Coronary artery (tissue), 2 donors: ENCODE measurements at regions not wholly inside any gene's neighbourhood (a gene's known extent, or its start where the extent isn't known, plus 50 kb on each side); places are given as distances from the start of the nearest gene placed in this dataset.
"Not testable (repeated sequence)": the region's sequence is repeated elsewhere in the genome, so short reads cannot be mapped to it uniquely, and the experiment has no call there.

Source experiments
- DNase-seq: peaks from one replicate; pipeline ENCODE4 v3.0.0-alpha.2; 2017; ENCODE audit warnings: low spot score
- H3K27ac ChIP-seq, 2 donors: fragments of 200-600 bp; sonication (generic); one replicate each; pipeline ENCODE4 v1.5.1; 2016 to 2019
- H3K4me3 ChIP-seq: fragments of 200-600 bp; sonication (generic); 2 replicates; pipeline ENCODE4 v1.5.1; 2016; ENCODE audit warnings: mild to moderate bottlenecking, moderate library complexity
- TF ChIP-seq, protein P1 (sequence below): fragments of 200-600 bp; sonication (generic); IDR thresholded peaks from one replicate; pipeline ENCODE4 v1.5.1; 2019; ENCODE audit warnings: antibody characterized with exemption

- TF ChIP-seq, protein P1, sequence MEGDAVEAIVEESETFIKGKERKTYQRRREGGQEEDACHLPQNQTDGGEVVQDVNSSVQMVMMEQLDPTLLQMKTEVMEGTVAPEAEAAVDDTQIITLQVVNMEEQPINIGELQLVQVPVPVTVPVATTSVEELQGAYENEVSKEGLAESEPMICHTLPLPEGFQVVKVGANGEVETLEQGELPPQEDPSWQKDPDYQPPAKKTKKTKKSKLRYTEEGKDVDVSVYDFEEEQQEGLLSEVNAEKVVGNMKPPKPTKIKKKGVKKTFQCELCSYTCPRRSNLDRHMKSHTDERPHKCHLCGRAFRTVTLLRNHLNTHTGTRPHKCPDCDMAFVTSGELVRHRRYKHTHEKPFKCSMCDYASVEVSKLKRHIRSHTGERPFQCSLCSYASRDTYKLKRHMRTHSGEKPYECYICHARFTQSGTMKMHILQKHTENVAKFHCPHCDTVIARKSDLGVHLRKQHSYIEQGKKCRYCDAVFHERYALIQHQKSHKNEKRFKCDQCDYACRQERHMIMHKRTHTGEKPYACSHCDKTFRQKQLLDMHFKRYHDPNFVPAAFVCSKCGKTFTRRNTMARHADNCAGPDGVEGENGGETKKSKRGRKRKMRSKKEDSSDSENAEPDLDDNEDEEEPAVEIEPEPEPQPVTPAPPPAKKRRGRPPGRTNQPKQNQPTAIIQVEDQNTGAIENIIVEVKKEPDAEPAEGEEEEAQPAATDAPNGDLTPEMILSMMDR, result no peak
- DNase-seq, result no peak
- no peak overlapping the region for H3K4me3 ChIP-seq
- no peak overlapping the region for H3K27ac ChIP-seq
These were observed 361.6 kb downstream of the FAM72C start for GRCh38 chr1:143610196-143610595.

- DNase-seq, result no peak
- Histone ChIP-seq H3K27ac (no peak overlapping the region), H3K4me3 (no peak overlapping the region)
- TF ChIP-seq, protein P1, result no peak
These were observed 366.9 kb downstream of the FAM72C start for GRCh38 chr1:143604887-143605286.

GRCh38 chr1:143584508-143584907, 387.3 kb downstream of the FAM72C start:
- Histone ChIP-seq H3K27ac (no peak overlapping the region), H3K4me3 (no peak overlapping the region)
- TF ChIP-seq, protein P1, result no peak
- no peak for DNase-seq

- no peak overlapping the region for H3K4me3 ChIP-seq
- no peak overlapping the region for H3K27ac ChIP-seq
- no peak for DNase-seq
- TF ChIP-seq, protein P1, result no peak
These were observed 396.8 kb downstream of the FAM72C start for GRCh38 chr1:143574891-143575520.

DNA sequence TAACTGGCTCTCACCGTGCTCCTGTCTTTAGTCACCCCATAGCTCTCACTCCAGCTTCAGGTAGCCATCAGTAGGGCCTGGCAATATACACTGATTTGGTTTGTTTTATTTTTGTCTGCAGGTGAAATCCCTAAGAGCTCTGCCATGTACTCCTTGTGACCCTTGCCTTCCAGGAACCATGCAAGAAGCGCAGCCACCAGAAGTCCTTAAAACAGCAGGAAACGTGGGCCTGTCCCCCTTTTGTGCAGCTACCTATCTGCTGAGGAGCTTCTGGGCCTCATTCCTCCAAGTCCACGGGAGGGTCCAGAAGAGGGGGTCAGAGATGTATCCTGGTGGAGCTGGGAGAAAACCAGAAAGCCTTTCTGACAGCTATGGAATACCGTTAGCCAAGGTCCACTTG, 399.1 kb downstream of the FAM72C start:
- not testable (repeated sequence) for H3K27ac ChIP-seq, H3K4me3 ChIP-seq, DNase-seq

GRCh38 chr1:143563761-143564160, 408.0 kb downstream of the FAM72C start:
- not testable (repeated sequence) for DNase-seq, H3K27ac ChIP-seq, H3K4me3 ChIP-seq

DNA sequence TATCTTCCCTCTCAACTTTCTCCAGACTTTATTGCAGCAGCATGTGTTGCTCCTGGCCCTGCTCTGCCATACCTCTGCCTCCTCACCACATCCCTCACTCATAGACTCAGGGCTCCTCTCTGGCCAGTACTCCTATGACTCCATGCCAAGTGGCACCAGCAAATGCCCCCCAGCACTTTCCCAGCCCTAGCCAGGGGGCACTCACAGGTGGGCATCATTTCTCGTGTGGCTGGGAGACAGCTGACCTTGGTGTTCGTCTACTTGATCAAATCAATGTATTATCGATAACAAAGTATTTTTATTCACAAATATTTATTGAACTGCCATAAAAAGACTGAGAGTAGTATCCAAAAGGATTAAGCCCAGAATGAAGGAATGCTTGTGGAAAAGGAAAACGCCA, 418.2 kb downstream of the FAM72C start:
- DNase-seq, result no peak
- TF ChIP-seq, protein P1, result no peak

DNA sequence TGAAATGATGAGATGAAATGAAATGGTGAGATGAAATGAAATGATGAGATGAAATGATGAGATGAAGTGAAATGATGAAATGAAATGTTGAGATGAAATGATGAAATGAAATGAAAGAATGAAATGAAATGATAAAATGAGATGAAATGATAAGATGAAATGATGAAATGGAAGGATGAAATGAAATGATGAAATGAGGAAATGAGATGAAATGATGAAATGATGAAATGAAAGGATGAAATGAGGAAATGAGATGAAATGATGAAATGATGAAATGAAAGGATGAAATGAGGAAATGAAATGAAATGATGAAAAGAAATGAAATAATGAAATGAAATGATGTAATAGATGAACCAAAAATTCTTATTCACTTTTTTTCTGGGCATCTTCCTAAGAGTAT, 467.1 kb downstream of the FAM72C start:
- H3K4me3 ChIP-seq, H3K27ac ChIP-seq, DNase-seq: not testable (repeated sequence)

More for the DNA sequence above, 418.2 kb downstream of the FAM72C start:
- no peak overlapping the region for H3K27ac ChIP-seq
- H3K4me3 ChIP-seq, result no peak overlapping the region

DNA sequence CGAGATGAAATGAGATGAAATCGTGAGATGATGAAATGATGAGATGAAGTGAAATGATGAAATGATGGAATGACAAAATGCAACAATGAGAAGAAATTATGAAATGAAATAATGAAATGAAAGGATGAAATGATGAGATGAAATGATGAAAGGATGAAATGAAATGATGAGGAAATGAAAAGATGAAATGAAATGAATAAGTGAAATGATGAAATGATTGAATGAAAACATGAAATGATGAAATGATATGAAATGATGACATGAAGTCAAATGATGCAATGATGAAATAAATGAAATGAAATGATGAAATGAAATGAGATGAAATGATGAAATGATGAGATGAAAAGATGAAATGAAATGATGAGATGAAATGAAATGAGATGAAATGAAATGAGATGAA, 467.7 kb downstream of the FAM72C start:
- DNase-seq, H3K4me3 ChIP-seq, H3K27ac ChIP-seq: not testable (repeated sequence)

DNA sequence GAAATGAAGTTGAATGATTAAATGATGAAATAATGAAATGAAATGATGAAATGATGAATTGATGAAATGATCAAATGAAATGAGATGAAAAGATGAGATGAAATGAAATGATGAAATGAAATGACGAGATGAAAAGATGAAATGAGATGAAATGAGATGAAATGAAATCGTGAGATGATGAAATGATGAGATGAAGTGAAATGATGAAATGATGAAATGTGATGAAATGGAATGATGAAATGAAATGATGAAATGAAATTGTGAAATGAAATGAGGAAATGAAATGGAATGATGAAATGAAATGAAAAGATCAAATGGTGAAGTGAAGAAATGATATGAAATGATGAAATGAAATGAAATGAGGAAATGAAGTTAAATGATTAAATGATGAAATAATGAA, 468.7 kb downstream of the FAM72C start:
- not testable (repeated sequence) for H3K4me3 ChIP-seq, H3K27ac ChIP-seq, DNase-seq

- DNase-seq, H3K27ac ChIP-seq, H3K4me3 ChIP-seq: not testable (repeated sequence)
These were observed 469.7 kb downstream of the FAM72C start for GRCh38 chr1:143502038-143502437.

DNA sequence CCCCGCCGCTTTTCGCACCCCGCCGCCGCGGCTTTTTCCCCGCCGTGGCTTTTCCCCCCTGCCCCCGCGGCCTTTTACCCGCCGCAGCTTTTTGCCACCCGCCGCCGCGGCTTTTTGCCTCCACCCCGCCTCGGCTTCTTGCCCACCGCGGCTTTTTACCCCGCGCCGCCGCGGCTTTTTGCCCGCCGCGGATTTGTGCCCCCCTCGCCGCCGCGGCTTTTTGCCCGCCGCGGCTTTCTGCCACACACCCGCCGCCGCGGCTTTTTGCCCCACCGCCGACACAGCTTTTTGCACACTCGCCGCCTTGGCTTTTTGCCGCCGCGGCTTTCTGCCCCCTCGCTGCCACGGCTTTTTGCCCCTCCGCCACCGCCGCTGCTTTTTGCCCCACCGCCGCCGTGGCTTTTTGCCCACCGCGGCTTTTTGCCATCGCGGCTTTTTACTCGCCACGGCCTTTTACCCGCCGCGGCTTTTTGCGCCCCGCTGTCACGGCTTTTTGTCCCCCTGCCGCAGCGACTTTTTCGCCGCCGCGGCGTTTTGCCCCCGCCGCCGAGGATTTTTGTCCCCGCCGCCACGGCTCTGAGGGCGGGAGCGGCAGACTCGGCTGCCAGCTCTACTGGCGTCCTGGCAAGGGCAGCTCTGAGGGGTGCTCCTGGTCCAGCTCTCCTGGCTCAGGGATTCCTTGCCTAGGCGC, 473.6 kb downstream of the FAM72C start:
- DNase-seq, result peak; percentile 31
- H3K27ac ChIP-seq, result not testable (repeated sequence)
- peak overlapping the region; percentile 61 for H3K4me3 ChIP-seq
